Progenitor cell of endocrine pancreas (in vitro differentiated cells): ENCODE measurements at regions not wholly inside any gene's neighbourhood (a gene's known extent, or its start where the extent isn't known, plus 50 kb on each side); places are given as distances from the start of the nearest gene placed in this dataset.

Experiments used
- DNase-seq: peaks from one replicate; pipeline ENCODE4 v3.0.0; 2021; ENCODE audit warnings: low spot score; ENCODE audit not compliant: unreplicated experiment
- H3K27ac Mint-ChIP-seq: 2 replicates; pipeline ENCODE4 v1.8.0; 2021; ENCODE audit warnings: mild to moderate bottlenecking, moderate library complexity, mixed read lengths
- H3K27me3 Mint-ChIP-seq: 2 replicates; pipeline ENCODE4 v1.8.0; 2021; ENCODE audit warnings: mixed read lengths
- H3K36me3 Mint-ChIP-seq: 2 replicates; pipeline ENCODE4 v1.8.0; 2022; ENCODE audit warnings: mixed read lengths; ENCODE audit not compliant: insufficient read depth
- H3K4me1 Mint-ChIP-seq: 2 replicates; pipeline ENCODE4 v1.8.0; 2021; ENCODE audit warnings: low read depth, mixed read lengths
- H3K4me3 Mint-ChIP-seq: 2 replicates; pipeline ENCODE4 v1.8.0; 2021; ENCODE audit warnings: low read depth, mild to moderate bottlenecking, moderate library complexity, mixed read lengths
- H3K9me3 Mint-ChIP-seq: 2 replicates; pipeline ENCODE4 v1.8.0; 2021; ENCODE audit warnings: low read depth, mixed read lengths
- TF ChIP-seq, protein P1 (sequence below): fragments of 200-600 bp; sonication (generic); IDR thresholded peaks from one replicate; pipeline ENCODE4 v1.5.0; 2021; ENCODE audit warnings: antibody characterized with exemption, mild to moderate bottlenecking; ENCODE audit not compliant: unreplicated experiment

GRCh38 chr9:87310827-87311523 is 186.7 kb upstream of the DAPK1 start:
- peaks cover 3% of the 10 kb centered on the region for H3K9me3 Mint-ChIP-seq
- H3K27me3 Mint-ChIP-seq, result peaks cover 53% of the 10 kb centered on the region
- H3K4me1 Mint-ChIP-seq, result peaks cover 12% of the 10 kb centered on the region
- no peak overlapping the region for H3K27ac Mint-ChIP-seq
- DNase-seq, result no peak
- H3K4me3 Mint-ChIP-seq, result no peak overlapping the region
- TF ChIP-seq, protein P1, sequence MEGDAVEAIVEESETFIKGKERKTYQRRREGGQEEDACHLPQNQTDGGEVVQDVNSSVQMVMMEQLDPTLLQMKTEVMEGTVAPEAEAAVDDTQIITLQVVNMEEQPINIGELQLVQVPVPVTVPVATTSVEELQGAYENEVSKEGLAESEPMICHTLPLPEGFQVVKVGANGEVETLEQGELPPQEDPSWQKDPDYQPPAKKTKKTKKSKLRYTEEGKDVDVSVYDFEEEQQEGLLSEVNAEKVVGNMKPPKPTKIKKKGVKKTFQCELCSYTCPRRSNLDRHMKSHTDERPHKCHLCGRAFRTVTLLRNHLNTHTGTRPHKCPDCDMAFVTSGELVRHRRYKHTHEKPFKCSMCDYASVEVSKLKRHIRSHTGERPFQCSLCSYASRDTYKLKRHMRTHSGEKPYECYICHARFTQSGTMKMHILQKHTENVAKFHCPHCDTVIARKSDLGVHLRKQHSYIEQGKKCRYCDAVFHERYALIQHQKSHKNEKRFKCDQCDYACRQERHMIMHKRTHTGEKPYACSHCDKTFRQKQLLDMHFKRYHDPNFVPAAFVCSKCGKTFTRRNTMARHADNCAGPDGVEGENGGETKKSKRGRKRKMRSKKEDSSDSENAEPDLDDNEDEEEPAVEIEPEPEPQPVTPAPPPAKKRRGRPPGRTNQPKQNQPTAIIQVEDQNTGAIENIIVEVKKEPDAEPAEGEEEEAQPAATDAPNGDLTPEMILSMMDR, result no peak
- no peaks in the 10 kb centered on the region for H3K36me3 Mint-ChIP-seq

DNA sequence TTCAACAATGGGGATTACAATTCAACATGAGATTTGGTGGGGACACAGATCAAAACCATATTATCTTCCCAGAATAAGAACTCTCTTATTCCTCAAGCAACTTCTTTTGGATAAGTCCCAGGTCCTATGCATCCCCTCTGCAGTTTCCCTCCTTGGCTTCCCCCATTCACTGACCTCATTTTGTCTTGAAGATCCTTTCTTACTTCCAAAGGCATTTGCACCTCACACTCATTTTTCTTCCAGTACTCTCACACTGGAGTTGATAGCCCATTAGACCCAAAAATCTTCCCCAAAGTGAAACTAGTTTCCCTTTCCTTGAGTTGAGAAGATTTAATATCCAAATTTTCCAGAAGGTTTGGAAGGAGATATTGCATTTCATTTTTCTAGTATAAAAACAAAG is 178.0 kb upstream of the DAPK1 start:
- no peak overlapping the region for H3K27ac Mint-ChIP-seq
- no peaks in the 10 kb centered on the region for H3K36me3 Mint-ChIP-seq
- DNase-seq, result no peak
- TF ChIP-seq, protein P1, result no peak
- peaks cover 3% of the 10 kb centered on the region for H3K9me3 Mint-ChIP-seq
- peaks cover 19% of the 10 kb centered on the region for H3K27me3 Mint-ChIP-seq
- H3K4me3 Mint-ChIP-seq, result no peak overlapping the region
- H3K4me1 Mint-ChIP-seq, result no peaks in the 10 kb centered on the region

DNA sequence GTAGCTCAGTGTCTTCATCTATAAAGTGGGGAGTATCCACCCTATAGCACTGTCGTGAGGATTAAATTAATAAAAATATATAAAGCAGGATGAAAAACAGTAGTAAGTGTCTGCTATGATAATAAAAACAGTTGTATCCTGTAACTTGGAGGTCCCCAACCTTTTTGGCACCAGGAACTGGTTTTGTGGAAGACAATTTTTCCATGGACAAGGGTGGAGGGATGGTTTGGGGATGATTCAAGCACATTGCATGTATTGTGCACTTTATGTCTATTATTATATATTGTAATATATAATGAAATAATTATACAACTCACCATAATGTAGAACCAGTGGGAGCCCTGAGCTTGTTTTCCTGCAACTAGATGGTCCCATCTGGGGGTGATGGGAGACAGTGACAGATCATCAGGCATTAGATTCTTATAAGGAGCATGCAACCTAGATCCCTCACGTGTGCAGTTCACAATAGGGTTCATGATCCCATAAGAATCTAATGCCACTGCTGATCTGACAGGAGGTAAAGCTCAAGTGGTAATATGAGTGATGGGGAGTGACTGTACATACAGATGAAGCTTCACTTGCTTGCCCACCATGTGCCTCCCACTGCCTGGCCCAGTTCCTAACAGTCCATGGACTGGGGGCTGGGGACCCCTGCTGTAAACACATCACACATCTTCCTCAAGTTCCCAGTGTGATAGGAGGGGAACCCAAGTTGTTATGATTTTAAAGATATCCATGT is 177.4 kb upstream of the DAPK1 start:
- Mint-ChIP-seq H3K27ac (no peak overlapping the region), H3K4me1 (no peaks in the 10 kb centered on the region), H3K4me3 (no peak overlapping the region), H3K27me3 (peaks cover 19% of the 10 kb centered on the region), H3K9me3 (peaks cover 3% of the 10 kb centered on the region), H3K36me3 (no peaks in the 10 kb centered on the region)
- DNase-seq, result no peak
- TF ChIP-seq, protein P1, result no peak

GRCh38 chr9:87322840-87323635 is 174.6 kb upstream of the DAPK1 start:
- H3K9me3 Mint-ChIP-seq, result no peaks in the 10 kb centered on the region
- no peaks in the 10 kb centered on the region for H3K4me1 Mint-ChIP-seq
- TF ChIP-seq, protein P1, result no peak
- H3K27ac Mint-ChIP-seq, result no peak overlapping the region
- no peak overlapping the region for H3K4me3 Mint-ChIP-seq
- peaks cover 31% of the 10 kb centered on the region for H3K27me3 Mint-ChIP-seq
- H3K36me3 Mint-ChIP-seq, result no peaks in the 10 kb centered on the region
- no peak for DNase-seq

GRCh38 chr9:87323928-87324327 is 173.7 kb upstream of the DAPK1 start:
- H3K27me3 Mint-ChIP-seq, result peaks cover 29% of the 10 kb centered on the region
- no peak overlapping the region for H3K4me3 Mint-ChIP-seq
- no peaks in the 10 kb centered on the region for H3K9me3 Mint-ChIP-seq
- DNase-seq, result no peak
- no peaks in the 10 kb centered on the region for H3K36me3 Mint-ChIP-seq
- no peaks in the 10 kb centered on the region for H3K4me1 Mint-ChIP-seq
- no peak overlapping the region for H3K27ac Mint-ChIP-seq
- TF ChIP-seq, protein P1, result no peak
